ENCODE measurements at regions not wholly inside any gene's neighbourhood (a gene's known extent, or its start where the extent isn't known, plus 50 kb on each side); places are given as distances from the start of the nearest gene placed in this dataset.
A peak's percentile ranks its signal among the peaks of the same experiment; 100 is the strongest.

DNA sequence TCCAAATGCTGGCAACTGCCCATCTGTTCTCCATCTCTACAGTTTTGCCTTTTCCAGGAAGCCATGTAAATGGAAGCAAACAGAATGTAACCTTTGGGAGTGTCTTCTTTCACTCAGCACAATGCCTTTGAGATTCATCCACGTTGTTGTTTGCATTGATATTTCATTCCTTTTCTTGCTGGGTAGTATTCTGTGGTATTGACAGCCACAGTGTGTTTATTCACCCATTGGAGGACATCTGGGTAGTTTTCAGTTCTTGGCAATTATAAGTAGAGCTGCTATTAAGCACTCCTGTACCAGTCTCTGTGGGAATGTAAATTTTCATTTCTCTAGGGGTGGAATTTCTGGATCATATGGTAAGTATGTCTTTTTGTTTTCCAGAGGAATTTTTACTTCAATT lies 194.3 kb upstream of the RPS6KA3 start:
- no peak for DNase-seq (ENCODE audit: low spot score)
- Mint-ChIP-seq H3K27me3 (ENCODE audit: low read depth) (peaks cover 3% of the 10 kb centered on the region), H3K4me1 (ENCODE audit: low read depth) (peaks cover 5% of the 10 kb centered on the region), H3K36me3 (ENCODE audit: low read depth) (no peaks in the 10 kb centered on the region), H3K4me3 (ENCODE audit: unreplicated experiment) (no peak overlapping the region), H3K9me3 (ENCODE audit: low read depth) (peaks cover 10% of the 10 kb centered on the region), H3K27ac (ENCODE audit: unreplicated experiment) (peak overlapping the region; percentile 3)
- TF ChIP-seq, protein P1, sequence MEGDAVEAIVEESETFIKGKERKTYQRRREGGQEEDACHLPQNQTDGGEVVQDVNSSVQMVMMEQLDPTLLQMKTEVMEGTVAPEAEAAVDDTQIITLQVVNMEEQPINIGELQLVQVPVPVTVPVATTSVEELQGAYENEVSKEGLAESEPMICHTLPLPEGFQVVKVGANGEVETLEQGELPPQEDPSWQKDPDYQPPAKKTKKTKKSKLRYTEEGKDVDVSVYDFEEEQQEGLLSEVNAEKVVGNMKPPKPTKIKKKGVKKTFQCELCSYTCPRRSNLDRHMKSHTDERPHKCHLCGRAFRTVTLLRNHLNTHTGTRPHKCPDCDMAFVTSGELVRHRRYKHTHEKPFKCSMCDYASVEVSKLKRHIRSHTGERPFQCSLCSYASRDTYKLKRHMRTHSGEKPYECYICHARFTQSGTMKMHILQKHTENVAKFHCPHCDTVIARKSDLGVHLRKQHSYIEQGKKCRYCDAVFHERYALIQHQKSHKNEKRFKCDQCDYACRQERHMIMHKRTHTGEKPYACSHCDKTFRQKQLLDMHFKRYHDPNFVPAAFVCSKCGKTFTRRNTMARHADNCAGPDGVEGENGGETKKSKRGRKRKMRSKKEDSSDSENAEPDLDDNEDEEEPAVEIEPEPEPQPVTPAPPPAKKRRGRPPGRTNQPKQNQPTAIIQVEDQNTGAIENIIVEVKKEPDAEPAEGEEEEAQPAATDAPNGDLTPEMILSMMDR (IDR thresholded peaks at IDR 0.05) = no peak

DNA sequence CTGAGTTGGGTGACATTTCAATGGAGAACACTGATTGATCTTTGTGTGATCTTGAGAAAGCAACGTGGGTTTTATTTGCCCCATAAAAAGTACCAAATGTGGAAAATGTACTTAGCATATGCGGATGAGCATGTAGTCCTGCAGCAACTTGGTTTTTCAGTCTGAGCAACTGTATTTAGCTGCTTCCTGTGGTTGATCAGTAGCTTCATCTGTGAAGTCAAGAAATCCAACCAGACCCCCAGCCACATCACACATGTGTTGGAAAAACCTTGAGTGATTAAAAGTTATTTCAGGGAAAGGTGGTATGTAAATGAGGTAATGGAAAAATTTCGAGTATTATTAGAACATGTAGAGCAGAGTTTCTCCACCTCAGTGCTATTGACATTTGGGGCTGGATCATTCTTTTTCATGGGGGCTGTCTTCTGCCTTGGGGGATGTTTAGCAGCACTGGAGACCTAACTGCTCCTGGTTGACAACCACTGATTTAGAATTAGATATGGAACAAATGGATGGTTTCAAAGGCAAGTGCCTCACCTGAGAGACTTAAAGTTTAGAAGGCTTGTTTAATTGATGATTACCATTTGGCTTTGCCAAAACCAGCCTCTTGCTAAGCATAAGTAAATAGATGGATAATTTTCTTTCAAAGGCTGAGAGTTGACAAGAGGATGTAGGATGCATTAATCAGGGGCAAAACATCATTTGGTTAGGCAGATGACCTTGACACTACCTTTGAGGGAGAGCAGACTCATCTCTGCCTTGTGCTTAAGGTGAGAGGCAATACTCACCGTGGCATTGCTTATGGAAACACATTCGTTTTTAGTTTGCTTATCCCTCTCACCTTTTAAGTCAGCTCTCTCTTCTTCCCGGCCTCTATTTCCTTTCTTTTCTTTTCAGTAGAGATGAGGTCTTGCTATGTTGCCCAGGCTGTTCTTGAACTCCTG lies 193.0 kb upstream of the RPS6KA3 start:
- TF ChIP-seq, protein P1 (IDR thresholded peaks at IDR 0.05) = no peak
- H3K27me3 Mint-ChIP-seq (ENCODE audit: low read depth) = peaks cover 3% of the 10 kb centered on the region
- DNase-seq (ENCODE audit: low spot score) = no peak
- H3K4me1 Mint-ChIP-seq (ENCODE audit: low read depth) = peaks cover 13% of the 10 kb centered on the region
- H3K27ac Mint-ChIP-seq (ENCODE audit: unreplicated experiment) = no peak overlapping the region
- peaks cover 2% of the 10 kb centered on the region for H3K9me3 Mint-ChIP-seq (ENCODE audit: low read depth)
- H3K36me3 Mint-ChIP-seq (ENCODE audit: low read depth) = no peaks in the 10 kb centered on the region
- H3K4me3 Mint-ChIP-seq (ENCODE audit: unreplicated experiment) = no peak overlapping the region

DNA sequence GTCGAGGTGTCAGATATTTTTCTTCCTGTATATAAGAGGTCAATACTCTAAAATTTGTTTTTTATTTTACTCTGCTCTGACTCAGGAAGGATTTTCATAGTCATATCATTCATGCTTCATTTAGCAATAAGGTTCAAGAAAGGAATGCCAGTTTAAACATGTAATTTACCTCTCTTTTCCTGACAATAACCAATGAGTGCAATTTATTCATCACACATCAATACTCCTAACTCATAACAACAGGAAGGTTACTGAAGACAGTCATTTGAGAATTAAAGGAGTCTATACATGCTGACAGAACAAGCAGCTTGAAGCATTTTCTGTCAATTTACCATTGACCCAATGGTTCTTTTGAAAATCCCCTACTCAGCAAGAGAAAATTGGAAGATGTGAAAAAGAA lies 190.3 kb upstream of the RPS6KA3 start:
- no peak overlapping the region for H3K27ac Mint-ChIP-seq (ENCODE audit: unreplicated experiment)
- H3K4me3 Mint-ChIP-seq (ENCODE audit: unreplicated experiment) = no peak overlapping the region
- TF ChIP-seq, protein P1 (IDR thresholded peaks at IDR 0.05) = no peak
- peaks cover 3% of the 10 kb centered on the region for H3K27me3 Mint-ChIP-seq (ENCODE audit: low read depth)
- peaks cover 18% of the 10 kb centered on the region for H3K4me1 Mint-ChIP-seq (ENCODE audit: low read depth)
- H3K36me3 Mint-ChIP-seq (ENCODE audit: low read depth) = no peaks in the 10 kb centered on the region
- DNase-seq (ENCODE audit: low spot score) = no peak
- peaks cover 2% of the 10 kb centered on the region for H3K9me3 Mint-ChIP-seq (ENCODE audit: low read depth)

DNA sequence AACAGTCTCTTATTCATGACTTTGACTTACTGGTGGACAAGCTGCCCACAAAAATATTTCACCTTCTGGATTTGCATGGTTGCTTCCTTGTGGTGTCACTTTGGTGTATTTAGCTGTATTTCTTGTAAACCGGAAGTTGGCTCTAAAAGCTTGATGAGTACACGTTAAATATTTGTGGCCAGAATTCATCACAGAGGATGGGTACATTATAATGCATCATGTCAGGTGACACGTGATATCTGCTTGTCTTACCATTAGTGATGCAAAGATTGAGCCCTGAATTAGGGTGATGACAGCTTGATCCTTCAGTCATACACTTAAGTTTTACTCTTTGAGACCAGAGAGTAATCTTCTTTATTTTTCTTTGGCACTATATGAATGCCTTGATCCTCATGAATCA lies 188.3 kb upstream of the RPS6KA3 start:
- Mint-ChIP-seq H3K27ac (ENCODE audit: unreplicated experiment) (no peak overlapping the region), H3K36me3 (ENCODE audit: low read depth) (no peaks in the 10 kb centered on the region), H3K27me3 (ENCODE audit: low read depth) (peaks cover 3% of the 10 kb centered on the region), H3K9me3 (ENCODE audit: low read depth) (peaks cover 5% of the 10 kb centered on the region), H3K4me1 (ENCODE audit: low read depth) (peaks cover 13% of the 10 kb centered on the region), H3K4me3 (ENCODE audit: unreplicated experiment) (no peak overlapping the region)
- DNase-seq (ENCODE audit: low spot score) = no peak
- TF ChIP-seq, protein P1 (IDR thresholded peaks at IDR 0.05) = no peak

DNA sequence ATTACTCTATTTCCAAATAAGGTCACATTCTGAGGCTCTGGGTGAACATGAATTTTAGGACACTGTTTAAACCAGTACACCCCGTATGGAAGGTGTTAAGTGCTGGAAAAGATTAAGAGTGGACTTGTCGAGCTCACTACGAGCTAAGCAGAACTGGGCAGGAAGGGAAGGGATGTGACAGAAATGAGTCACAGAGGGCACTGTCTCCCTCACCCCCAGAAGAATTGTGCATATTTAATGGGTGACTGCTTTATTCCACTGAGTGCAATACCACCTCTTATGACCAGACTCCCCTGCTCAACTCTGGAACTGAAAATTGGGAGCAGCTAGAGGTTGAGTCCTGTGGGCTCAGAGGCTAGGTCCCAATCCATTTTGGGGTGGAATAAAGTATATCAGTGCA lies 187.4 kb upstream of the RPS6KA3 start:
- Mint-ChIP-seq H3K27me3 (ENCODE audit: low read depth) (peaks cover 3% of the 10 kb centered on the region), H3K36me3 (ENCODE audit: low read depth) (no peaks in the 10 kb centered on the region), H3K27ac (ENCODE audit: unreplicated experiment) (peak overlapping the region; percentile 17), H3K9me3 (ENCODE audit: low read depth) (peaks cover 5% of the 10 kb centered on the region), H3K4me1 (ENCODE audit: low read depth) (peaks cover 16% of the 10 kb centered on the region), H3K4me3 (ENCODE audit: unreplicated experiment) (no peak overlapping the region)
- no peak for DNase-seq (ENCODE audit: low spot score)
- TF ChIP-seq, protein P1 (IDR thresholded peaks at IDR 0.05) = no peak
